Right lobe of liver (tissue), 6 donors: ENCODE measurements at regions not wholly inside any gene's neighbourhood (a gene's known extent, or its start where the extent isn't known, plus 50 kb on each side); places are given as distances from the start of the nearest gene placed in this dataset.
A peak's percentile ranks its signal among the peaks of the same experiment; 100 is the strongest.
"Not testable (repeated sequence)": the region's sequence is repeated elsewhere in the genome, so short reads cannot be mapped to it uniquely, and the experiment has no call there.

ENCODE experiments used
- ATAC-seq, 4 donors: fragments of 200-7000 bp; cut with Tn5 transposase; one replicate each; pipeline ENCODE4 v1.9.1; 2020; ENCODE audit warnings: mild to moderate bottlenecking in 4 of 4, moderate library complexity in 4 of 4
- DNase-seq, 3 donors: peaks; one replicate each; pipeline ENCODE4 v3.0.0-alpha.2; 2020
- H3K27ac ChIP-seq, 3 donors: fragments of 200-600 bp; one replicate each; pipeline ENCODE4 v1.8.0; 2022
- H3K27me3 ChIP-seq, 2 donors: fragments of 200-600 bp; one replicate each; pipeline ENCODE4 v1.8.0; 2022
- H3K36me3 ChIP-seq, 4 donors: fragments of 200-600 bp; sonication (generic) in 1 of 4; one replicate each; pipeline versions ENCODE4 v1.5.1 to v1.8.0; 2017 to 2022; ENCODE audit warnings: control low read depth in 1 of 4
- H3K4me1 ChIP-seq, 4 donors: fragments of 200-600 bp; sonication (generic) in 1 of 4; one replicate each; pipeline versions ENCODE4 v1.5.1 to v1.8.0; 2017 to 2022; ENCODE audit warnings: control low read depth in 1 of 4
- H3K4me3 ChIP-seq, 3 donors: fragments of 200-600 bp; one replicate each; pipeline ENCODE4 v1.8.0; 2022
- H3K9me3 ChIP-seq, 4 donors: fragments of 200-600 bp; sonication (generic) in 1 of 4; one replicate each; pipeline versions ENCODE4 v1.5.1 to v1.8.0; 2017 to 2022; ENCODE audit warnings: control low read depth in 1 of 4
- POLR2A ChIP-seq: fragments of 450-650 bp; IDR thresholded peaks from one replicate; pipeline ENCODE4 v1.6.1; 2017; ENCODE audit warnings: antibody characterized with exemption, mild to moderate bottlenecking
- WGBS: methylation state at CpG from one replicate; pipeline ENCODE4 v1.1.6; 2018; ENCODE audit warnings: low coverage, low lambda C conversion rate; ENCODE audit not compliant: insufficient coverage; ENCODE audit errors: missing lambda C conversion rate; 5-methylcytosine and 5-hydroxymethylcytosine counted together
- intact Hi-C, 2 donors: fragments of 100-400 bp; cut with DNase I; formaldehyde crosslinking; loops; one replicate each; pipeline versions ENCODE4 v1.11.2 to v1.14.1; 2022
- TF ChIP-seq, protein P1 (sequence below), 4 donors: fragments of 200-600 bp in 3 of 4; fragments of 450-650 bp in 1 of 4; IDR thresholded peaks; one replicate each; pipeline versions ENCODE4 v1.5.1 to v1.8.0; 2016 to 2022; ENCODE audit warnings: antibody characterized with exemption in 4 of 4, mild to moderate bottlenecking in 2 of 4
- donor health status: DM: no; HTN: yes; CAD: no.
- donor health status: DM: no; HTN: no; CAD: no.
- donor health status: DM: no; HTN: no; CAD: no.
- donor health status: DM: no; HTN: yes; CAD: no.
- donor health status: DM: no; HTN: yes; CAD: no.

- ATAC-seq, result no peak
- TF ChIP-seq, protein P1, sequence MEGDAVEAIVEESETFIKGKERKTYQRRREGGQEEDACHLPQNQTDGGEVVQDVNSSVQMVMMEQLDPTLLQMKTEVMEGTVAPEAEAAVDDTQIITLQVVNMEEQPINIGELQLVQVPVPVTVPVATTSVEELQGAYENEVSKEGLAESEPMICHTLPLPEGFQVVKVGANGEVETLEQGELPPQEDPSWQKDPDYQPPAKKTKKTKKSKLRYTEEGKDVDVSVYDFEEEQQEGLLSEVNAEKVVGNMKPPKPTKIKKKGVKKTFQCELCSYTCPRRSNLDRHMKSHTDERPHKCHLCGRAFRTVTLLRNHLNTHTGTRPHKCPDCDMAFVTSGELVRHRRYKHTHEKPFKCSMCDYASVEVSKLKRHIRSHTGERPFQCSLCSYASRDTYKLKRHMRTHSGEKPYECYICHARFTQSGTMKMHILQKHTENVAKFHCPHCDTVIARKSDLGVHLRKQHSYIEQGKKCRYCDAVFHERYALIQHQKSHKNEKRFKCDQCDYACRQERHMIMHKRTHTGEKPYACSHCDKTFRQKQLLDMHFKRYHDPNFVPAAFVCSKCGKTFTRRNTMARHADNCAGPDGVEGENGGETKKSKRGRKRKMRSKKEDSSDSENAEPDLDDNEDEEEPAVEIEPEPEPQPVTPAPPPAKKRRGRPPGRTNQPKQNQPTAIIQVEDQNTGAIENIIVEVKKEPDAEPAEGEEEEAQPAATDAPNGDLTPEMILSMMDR (IDR thresholded peaks at IDR 0.05), result no peak
- no peak for TF ChIP-seq POLR2A
- intact Hi-C loops, result loop anchor here in 1 of 2 donors (10.0 kb wide), 1 partner anchor 170 kb away; no protein-coding TSS in a partner anchor
Measured at GRCh38 chr2:109724533-109725460, 69.3 kb upstream of the RGPD5 start.

GRCh38 chr2:109726379-109727270 lies 67.5 kb upstream of the RGPD5 start:
- no peaks in the 10 kb centered on the region for H3K9me3 ChIP-seq
- H3K36me3 ChIP-seq, result no peaks in the 10 kb centered on the region
- ATAC-seq (peak; percentile 94 to 98 (median 97)), DNase-seq (peak; percentile 68 to 82 (median 72))
- H3K4me1 ChIP-seq, result peaks cover 0 to 4% (median 0%) of the 10 kb centered on the region in 4 donors
- H3K27me3 ChIP-seq, result no peaks in the 10 kb centered on the region
- intact Hi-C loops, result loop anchor here in 1 of 2 donors (10.0 kb wide), 1 partner anchor 172 kb away; no protein-coding TSS in a partner anchor
- no peak overlapping the region for H3K4me3 ChIP-seq
- no peak overlapping the region for H3K27ac ChIP-seq
- WGBS, result 51% methylated on average over 14 of the region's 16 CpGs
- TF ChIP-seq, protein P1 (IDR thresholded peaks at IDR 0.05), result no peak
- no peak for TF ChIP-seq POLR2A

More at GRCh38 chr2:109724533-109725460, 69.3 kb upstream of the RGPD5 start:
- Histone ChIP-seq H3K4me3 (no peak overlapping the region), H3K4me1 (peaks cover 0 to 4% (median 0%) of the 10 kb centered on the region in 4 donors), H3K27ac (no peak overlapping the region), H3K36me3 (no peaks in the 10 kb centered on the region), H3K9me3 (no peaks in the 10 kb centered on the region), H3K27me3 (no peaks in the 10 kb centered on the region)
- WGBS, result 91% methylated on average over 5 of the region's 9 CpGs
- no peak for DNase-seq

DNA sequence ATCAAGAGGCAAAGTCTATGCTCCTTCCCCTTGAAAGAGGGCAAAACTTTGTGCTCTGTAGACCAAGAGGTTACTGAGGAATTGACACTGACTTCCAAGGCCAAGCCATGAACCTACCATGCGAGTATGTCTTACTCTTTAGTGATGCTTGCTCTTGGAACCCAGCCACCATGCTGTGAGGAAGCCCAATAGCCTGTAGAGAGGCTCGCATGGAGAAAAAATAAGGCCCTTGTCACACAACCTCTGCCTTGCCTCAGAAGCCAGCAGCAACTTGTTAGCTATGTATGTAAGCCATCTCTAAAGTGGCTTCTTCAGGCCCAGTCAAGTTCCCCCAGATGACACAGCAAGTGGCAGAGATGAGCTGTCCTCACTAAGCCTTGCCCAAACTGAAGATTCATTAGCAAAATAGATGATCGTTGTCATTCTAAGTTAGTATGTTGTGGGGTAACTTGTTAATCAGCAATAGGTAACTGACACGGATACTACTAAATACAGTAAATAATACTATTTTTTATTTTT lies 66.1 kb upstream of the RGPD5 start:
- H3K4me1 ChIP-seq, result peaks cover 0 to 4% (median 0%) of the 10 kb centered on the region in 4 donors
- ATAC-seq (no peak), DNase-seq (no peak)
- no peaks in the 10 kb centered on the region for H3K27me3 ChIP-seq
- H3K36me3 ChIP-seq, result no peaks in the 10 kb centered on the region
- TF ChIP-seq, protein P1 (IDR thresholded peaks at IDR 0.05), result no peak
- no peak for TF ChIP-seq POLR2A
- no peak overlapping the region for H3K27ac ChIP-seq
- H3K4me3 ChIP-seq, result no peak overlapping the region
- intact Hi-C loops, result loop anchor here in 1 of 2 donors (10.0 kb wide), 1 partner anchor 173 kb away; no protein-coding TSS in a partner anchor
- WGBS, result 96% methylated on average over 3 of the region's 4 CpGs
- H3K9me3 ChIP-seq, result no peaks in the 10 kb centered on the region

- H3K4me3 ChIP-seq, H3K9me3 ChIP-seq, H3K36me3 ChIP-seq, ATAC-seq, DNase-seq, H3K4me1 ChIP-seq, H3K27ac ChIP-seq, intact Hi-C loops, H3K27me3 ChIP-seq: not testable (repeated sequence)
- 82% methylated on average over 10 of the region's 14 CpGs for WGBS
Measured at GRCh38 chr2:109733746-109734145, 60.4 kb upstream of the RGPD5 start.
